Spleen (tissue), 11 donors: ENCODE measurements at regions not wholly inside any gene's neighbourhood (a gene's known extent, or its start where the extent isn't known, plus 50 kb on each side); places are given as distances from the start of the nearest gene placed in this dataset.
"Not testable (repeated sequence)": the region's sequence is repeated elsewhere in the genome, so short reads cannot be mapped to it uniquely, and the experiment has no call there.

Source experiments
- DNase-seq: peaks from one replicate; pipeline ENCODE4 v3.0.0-alpha.2; 2020
- H3K27ac ChIP-seq, 8 donors: fragments of 200-600 bp; sonication (generic) in 7 of 8; 1 replicate in 4 of 8; 2 replicates in 4 of 8; pipeline versions ENCODE4 v1.5.0 to v1.8.0; 2016 to 2021; ENCODE audit warnings: inconsistent platforms in 4 of 8, mild to moderate bottlenecking in 4 of 8, moderate library complexity in 1 of 8
- H3K27me3 ChIP-seq, 7 donors: fragments of 200-600 bp; sonication (generic) in 6 of 7; replicated peaks in 1 of 7; 1 replicate in 4 of 7; 2 replicates in 3 of 7; pipeline versions ENCODE4 v1.5.0 to v1.8.0; 2016 to 2021; ENCODE audit warnings: inconsistent platforms in 3 of 7, mild to moderate bottlenecking in 1 of 7
- H3K36me3 ChIP-seq, 6 donors: fragments of 200-600 bp; sonication (generic) in 5 of 6; 1 replicate in 4 of 6; 2 replicates in 2 of 6; pipeline versions ENCODE4 v1.5.0 to v1.8.0; 2016 to 2021; ENCODE audit warnings: inconsistent platforms in 2 of 6
- H3K4me1 ChIP-seq, 6 donors: fragments of 200-600 bp; sonication (generic) in 5 of 6; 1 replicate in 3 of 6; 2 replicates in 3 of 6; pipeline versions ENCODE4 v1.5.0 to v1.8.0; 2016 to 2021; ENCODE audit warnings: inconsistent platforms in 3 of 6
- H3K4me3 ChIP-seq, 8 donors: fragments of 200-600 bp; sonication (generic) in 7 of 8; 1 replicate in 4 of 8; 2 replicates in 4 of 8; pipeline versions ENCODE4 v1.5.0 to v1.8.0; 2016 to 2021; ENCODE audit warnings: inconsistent platforms in 4 of 8, mild to moderate bottlenecking in 4 of 8, moderate library complexity in 2 of 8
- H3K9me3 ChIP-seq, 8 donors: fragments of 200-600 bp; sonication (generic) in 7 of 8; 1 replicate in 4 of 8; 2 replicates in 4 of 8; pipeline versions ENCODE4 v1.5.0 to v1.8.0; 2016 to 2021; ENCODE audit warnings: inconsistent platforms in 4 of 8
- POLR2A ChIP-seq, 3 donors: fragments of 450-650 bp; IDR thresholded peaks; one replicate each; pipeline ENCODE4 v1.5.1; 2017; ENCODE audit warnings: antibody characterized with exemption in 3 of 3, mild to moderate bottlenecking in 1 of 3
- POLR2AphosphoS5 ChIP-seq, 3 donors: sonication (generic); formaldehyde crosslinking; IDR thresholded peaks; one replicate each; pipeline ENCODE4 v1.5.1; 2017; ENCODE audit warnings: antibody characterized with exemption in 3 of 3
- WGBS, 5 donors: extraction: QIAGEN DNeasy Blood & Tissue Kit in 3 of 5; methylation state at CpG; one replicate each; pipeline versions ENCODE4 v1.1.5 to v1.1.7; 2013 to 2018; 5-methylcytosine and 5-hydroxymethylcytosine counted together
- intact Hi-C: fragments of 100-400 bp; cut with DNase I; formaldehyde crosslinking; loops from one replicate; pipeline ENCODE4 v1.15.0; 2023; ENCODE audit warnings: low total_unique reads
- TF ChIP-seq, protein P1 (sequence below), 11 experiments: fragments of 200-600 bp in 7 of 11; fragments of 450-650 bp in 4 of 11; sonication (generic) in 4 of 11; IDR thresholded peaks in 8 of 11; conservative IDR thresholded peaks in 3 of 11; 1 replicate in 7 of 11; 2 replicates in 4 of 11; pipeline versions ENCODE4 v1.4.0 to v1.8.0; 2016 to 2021; ENCODE audit warnings: antibody characterized with exemption in 11 of 11, inconsistent platforms in 4 of 11, mild to moderate bottlenecking in 1 of 11
- donor health status: healthy with polysubstance abuse.
- donor health status: DM: no; HTN: no; CAD: no; lungs with moderate emphysema.
- donor health status: DM: no; HTN: no; CAD: no.
- donor health status: Bipolar disorder and iron deficiency.
- donor health status: healthy.
- donor health status: DM: no; HTN: no; CAD: no.
- donor health status: DM: yes; HTN: yes; CAD: no.

DNA sequence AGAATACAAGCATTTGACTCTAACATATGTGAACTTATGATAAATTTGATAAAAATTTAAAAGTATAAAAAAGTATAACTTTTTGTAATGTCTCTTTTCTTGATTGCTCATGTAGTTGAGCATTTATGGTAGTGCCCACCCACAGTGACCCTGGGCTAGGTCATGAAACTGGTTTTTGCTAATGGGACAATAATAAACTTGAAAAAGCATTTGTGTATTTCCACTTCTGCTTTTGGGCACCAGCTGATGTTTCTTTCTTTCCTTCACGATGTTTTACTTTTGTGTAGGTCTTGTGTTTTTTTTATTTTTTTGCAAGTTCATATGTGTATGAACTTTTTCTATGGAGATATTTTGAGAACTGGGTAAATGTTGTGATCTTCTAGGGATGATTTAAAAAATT, 313.1 kb downstream of the CBLL2 start:
- Histone ChIP-seq H3K36me3 (no peaks in the 10 kb centered on the region), H3K27me3 (no peaks in the 10 kb centered on the region), H3K4me1 (no peaks in the 10 kb centered on the region), H3K4me3 (no peak overlapping the region), H3K27ac (no peak overlapping the region), H3K9me3 (peaks cover 0 to 8% (median 0%) of the 10 kb centered on the region in 8 donors)
- WGBS, 5 donors: 8 to 62% (median 32%) methylated on average over 1 of the region's 1 CpG
- DNase-seq: no peak
- intact Hi-C loops: no loop called here
- TF ChIP-seq, protein P1, sequence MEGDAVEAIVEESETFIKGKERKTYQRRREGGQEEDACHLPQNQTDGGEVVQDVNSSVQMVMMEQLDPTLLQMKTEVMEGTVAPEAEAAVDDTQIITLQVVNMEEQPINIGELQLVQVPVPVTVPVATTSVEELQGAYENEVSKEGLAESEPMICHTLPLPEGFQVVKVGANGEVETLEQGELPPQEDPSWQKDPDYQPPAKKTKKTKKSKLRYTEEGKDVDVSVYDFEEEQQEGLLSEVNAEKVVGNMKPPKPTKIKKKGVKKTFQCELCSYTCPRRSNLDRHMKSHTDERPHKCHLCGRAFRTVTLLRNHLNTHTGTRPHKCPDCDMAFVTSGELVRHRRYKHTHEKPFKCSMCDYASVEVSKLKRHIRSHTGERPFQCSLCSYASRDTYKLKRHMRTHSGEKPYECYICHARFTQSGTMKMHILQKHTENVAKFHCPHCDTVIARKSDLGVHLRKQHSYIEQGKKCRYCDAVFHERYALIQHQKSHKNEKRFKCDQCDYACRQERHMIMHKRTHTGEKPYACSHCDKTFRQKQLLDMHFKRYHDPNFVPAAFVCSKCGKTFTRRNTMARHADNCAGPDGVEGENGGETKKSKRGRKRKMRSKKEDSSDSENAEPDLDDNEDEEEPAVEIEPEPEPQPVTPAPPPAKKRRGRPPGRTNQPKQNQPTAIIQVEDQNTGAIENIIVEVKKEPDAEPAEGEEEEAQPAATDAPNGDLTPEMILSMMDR (IDR thresholded peaks at IDR 0.05 in 8 of 11, conservative IDR thresholded peaks at IDR 0.05 in 3 of 11): no peak
- TF ChIP-seq POLR2A (IDR thresholded peaks at IDR 0.05): no peak
- TF ChIP-seq POLR2AphosphoS5 (IDR thresholded peaks at IDR 0.05): no peak

DNA sequence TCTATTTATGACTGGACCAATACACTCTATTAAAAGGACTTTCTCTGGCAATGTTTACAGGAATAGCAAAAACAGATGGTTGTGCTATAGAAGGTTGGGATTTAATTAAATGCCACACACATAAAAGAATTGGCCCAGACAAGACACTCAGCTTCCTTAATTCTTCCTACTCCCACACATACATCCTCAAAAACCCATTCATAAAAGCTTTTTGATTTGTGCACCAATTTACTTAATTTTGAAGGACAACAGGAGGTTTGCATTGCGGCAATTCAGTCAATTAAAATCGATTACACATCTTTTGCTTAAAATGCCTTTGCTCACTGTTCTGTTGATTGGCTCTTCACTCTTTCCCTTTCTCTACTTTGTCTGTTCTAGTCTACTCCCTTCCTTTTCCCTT, 317.1 kb downstream of the CBLL2 start:
- 78 to 88% (median 85%) methylated on average over 2 of the region's 2 CpGs for WGBS, 5 donors
- TF ChIP-seq, protein P1 (IDR thresholded peaks at IDR 0.05 in 8 of 11, conservative IDR thresholded peaks at IDR 0.05 in 3 of 11): no peak
- TF ChIP-seq POLR2AphosphoS5 (IDR thresholded peaks at IDR 0.05) (no peak), POLR2A (IDR thresholded peaks at IDR 0.05) (no peak)
- Histone ChIP-seq H3K9me3 (no peaks in the 10 kb centered on the region), H3K4me3 (no peak overlapping the region), H3K27me3 (no peaks in the 10 kb centered on the region), H3K36me3 (no peaks in the 10 kb centered on the region), H3K27ac (no peak overlapping the region), H3K4me1 (no peaks in the 10 kb centered on the region)
- intact Hi-C loops: no loop called here
- no peak for DNase-seq

DNA sequence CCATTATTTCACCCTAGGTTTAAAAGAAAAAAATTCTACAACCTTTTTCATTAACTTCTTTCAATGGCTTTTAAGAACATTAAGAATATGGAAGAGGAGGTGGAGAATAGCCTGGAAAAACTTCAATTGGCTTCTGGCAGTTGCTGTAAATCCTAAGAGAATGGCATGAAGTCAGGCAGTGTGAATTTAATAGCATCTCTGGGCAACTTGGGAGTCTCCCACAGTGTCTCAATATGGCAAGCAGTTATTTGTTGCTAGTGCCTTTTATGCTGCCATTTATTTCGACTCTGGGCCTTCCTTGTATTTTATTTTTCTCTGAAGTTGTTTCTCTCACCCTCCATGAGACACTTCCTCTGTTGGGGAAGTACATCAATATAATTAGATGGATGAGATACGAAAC, 322.1 kb downstream of the CBLL2 start:
- Histone ChIP-seq H3K36me3 (no peaks in the 10 kb centered on the region), H3K4me3 (no peak overlapping the region), H3K4me1 (no peaks in the 10 kb centered on the region), H3K27me3 (no peaks in the 10 kb centered on the region), H3K9me3 (no peaks in the 10 kb centered on the region), H3K27ac (no peak overlapping the region)
- no peak for TF ChIP-seq POLR2AphosphoS5 (IDR thresholded peaks at IDR 0.05)
- no peak for TF ChIP-seq POLR2A (IDR thresholded peaks at IDR 0.05)
- TF ChIP-seq, protein P1 (IDR thresholded peaks at IDR 0.05 in 8 of 11, conservative IDR thresholded peaks at IDR 0.05 in 3 of 11): no peak
- intact Hi-C loops: no loop called here
- 33 to 67% (median 53%) methylated on average over 2 of the region's 2 CpGs for WGBS, 5 donors
- no peak for DNase-seq

DNA sequence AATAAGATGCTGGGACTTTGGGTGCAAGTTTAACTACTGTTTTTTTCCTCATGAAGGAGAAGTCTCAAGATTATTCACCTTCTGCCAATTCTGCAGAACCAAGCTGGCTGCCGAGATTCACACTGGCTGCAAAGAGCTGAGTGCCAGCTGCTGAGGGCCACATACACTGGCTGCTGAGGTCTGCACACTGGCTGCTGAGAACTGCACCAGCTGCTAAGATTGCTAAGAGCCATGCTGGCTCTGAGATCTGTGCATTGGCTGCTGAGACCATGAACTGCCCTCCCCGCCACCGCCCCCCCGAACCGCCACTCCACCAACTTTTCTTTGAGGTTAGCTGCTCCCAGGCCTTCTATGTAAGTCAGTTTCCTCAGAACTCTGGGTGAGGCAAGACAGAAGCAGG, 330.3 kb downstream of the CBLL2 start:
- H3K27ac ChIP-seq: no peak overlapping the region
- WGBS, 5 donors: 89 to 98% (median 93%) methylated on average over 5 of the region's 5 CpGs; no CpG with 5 or more reads in 1 of the 5 donors
- no peak for DNase-seq
- intact Hi-C loops: no loop called here
- peaks cover 0 to 6% (median 0%) of the 10 kb centered on the region in 8 donors for H3K9me3 ChIP-seq
- H3K36me3 ChIP-seq: no peaks in the 10 kb centered on the region
- no peaks in the 10 kb centered on the region for H3K27me3 ChIP-seq
- no peak overlapping the region for H3K4me3 ChIP-seq
- TF ChIP-seq, protein P1 (IDR thresholded peaks at IDR 0.05 in 8 of 11, conservative IDR thresholded peaks at IDR 0.05 in 3 of 11): no peak
- no peak for TF ChIP-seq POLR2AphosphoS5 (IDR thresholded peaks at IDR 0.05)
- no peak for TF ChIP-seq POLR2A (IDR thresholded peaks at IDR 0.05)
- H3K4me1 ChIP-seq: no peaks in the 10 kb centered on the region

DNA sequence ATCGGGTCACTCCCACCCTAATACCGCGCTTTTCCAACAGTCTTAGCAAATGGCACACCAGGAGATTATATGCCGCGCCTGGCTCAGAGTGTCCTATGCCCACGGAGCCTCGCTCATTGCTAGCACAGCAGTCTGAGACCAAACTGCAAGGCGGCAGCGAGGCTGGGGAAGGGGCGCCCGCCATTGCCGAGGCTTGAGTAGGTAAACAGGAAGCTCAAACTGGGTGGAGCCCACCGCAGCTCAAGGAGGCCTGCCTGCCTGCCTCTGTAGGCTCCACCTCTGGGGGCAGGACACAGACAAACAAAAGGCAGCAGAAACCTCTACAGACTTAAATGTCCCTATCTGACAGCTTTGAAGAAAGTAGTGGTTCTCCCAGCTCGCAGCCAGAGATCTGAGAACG, 336.7 kb downstream of the CBLL2 start:
- peak; percentile 52 for DNase-seq
- 85 to 96% (median 93%) methylated on average over 9 to 15 of the region's 15 CpGs for WGBS, 5 donors
- H3K27me3 ChIP-seq, H3K4me1 ChIP-seq, H3K36me3 ChIP-seq, H3K27ac ChIP-seq, intact Hi-C loops, H3K4me3 ChIP-seq: not testable (repeated sequence)
- H3K9me3 ChIP-seq: peaks cover 0 to 19% (median 8%) of the 10 kb centered on the region in 8 donors
